Right lobe of liver (tissue), 4 donors: ENCODE measurements at regions not wholly inside any gene's neighbourhood (a gene's known extent, or its start where the extent isn't known, plus 50 kb on each side); places are given as distances from the start of the nearest gene placed in this dataset.

Experiments
- POLR2A ChIP-seq: fragments of 450-650 bp; IDR thresholded peaks from one replicate; pipeline ENCODE4 v1.6.1; 2017; ENCODE audit warnings: antibody characterized with exemption, mild to moderate bottlenecking
- TF ChIP-seq, protein P1 (sequence below), 4 donors: fragments of 200-600 bp in 3 of 4; fragments of 450-650 bp in 1 of 4; IDR thresholded peaks; one replicate each; pipeline versions ENCODE4 v1.5.1 to v1.8.0; 2016 to 2022; ENCODE audit warnings: antibody characterized with exemption in 4 of 4, mild to moderate bottlenecking in 2 of 4
- donor health status: DM: no; HTN: no; CAD: no.
- donor health status: DM: no; HTN: no; CAD: no.
- donor health status: DM: no; HTN: yes; CAD: no.

DNA sequence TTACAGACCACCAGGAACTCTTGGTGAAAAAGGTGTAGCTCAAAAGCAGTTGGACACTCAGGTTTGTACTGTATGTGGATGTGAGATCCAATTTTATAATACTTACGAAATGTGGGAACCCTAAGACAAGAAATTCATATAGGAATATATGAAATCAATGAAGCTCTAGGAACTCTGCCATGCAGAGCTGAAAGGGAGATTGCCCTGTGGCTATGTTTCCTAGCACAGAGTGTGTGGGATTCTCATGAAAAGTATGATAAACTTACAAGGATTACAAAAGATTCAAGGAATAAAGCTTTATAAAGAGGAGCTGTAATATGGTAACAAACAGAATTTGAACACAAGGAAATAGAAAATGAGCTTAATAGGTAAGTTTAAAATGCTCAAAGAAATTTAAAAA is 205.7 kb upstream of the FAM83B start:
- TF ChIP-seq, protein P1, sequence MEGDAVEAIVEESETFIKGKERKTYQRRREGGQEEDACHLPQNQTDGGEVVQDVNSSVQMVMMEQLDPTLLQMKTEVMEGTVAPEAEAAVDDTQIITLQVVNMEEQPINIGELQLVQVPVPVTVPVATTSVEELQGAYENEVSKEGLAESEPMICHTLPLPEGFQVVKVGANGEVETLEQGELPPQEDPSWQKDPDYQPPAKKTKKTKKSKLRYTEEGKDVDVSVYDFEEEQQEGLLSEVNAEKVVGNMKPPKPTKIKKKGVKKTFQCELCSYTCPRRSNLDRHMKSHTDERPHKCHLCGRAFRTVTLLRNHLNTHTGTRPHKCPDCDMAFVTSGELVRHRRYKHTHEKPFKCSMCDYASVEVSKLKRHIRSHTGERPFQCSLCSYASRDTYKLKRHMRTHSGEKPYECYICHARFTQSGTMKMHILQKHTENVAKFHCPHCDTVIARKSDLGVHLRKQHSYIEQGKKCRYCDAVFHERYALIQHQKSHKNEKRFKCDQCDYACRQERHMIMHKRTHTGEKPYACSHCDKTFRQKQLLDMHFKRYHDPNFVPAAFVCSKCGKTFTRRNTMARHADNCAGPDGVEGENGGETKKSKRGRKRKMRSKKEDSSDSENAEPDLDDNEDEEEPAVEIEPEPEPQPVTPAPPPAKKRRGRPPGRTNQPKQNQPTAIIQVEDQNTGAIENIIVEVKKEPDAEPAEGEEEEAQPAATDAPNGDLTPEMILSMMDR (IDR thresholded peaks at IDR 0.05), result no peak
- TF ChIP-seq POLR2A, result no peak
